ENCODE measurements at regions not wholly inside any gene's neighbourhood (a gene's known extent, or its start where the extent isn't known, plus 50 kb on each side); places are given as distances from the start of the nearest gene placed in this dataset.

GRCh38 chr4:17251101-17251500, 260.8 kb downstream of the QDPR start:
- no peak for DNase-seq
- intact Hi-C loops (cut with DNase I; ENCODE audit: low total_unique reads): no loop called here
- Histone ChIP-seq H3K4me1 (no peaks in the 10 kb centered on the region), H3K9me3 (no peaks in the 10 kb centered on the region), H3K27me3 (no peaks in the 10 kb centered on the region), H3K27ac (no peak overlapping the region), H3K36me3 (no peaks in the 10 kb centered on the region), H3K4me3 (no peak overlapping the region)
- no peak for TF ChIP-seq CTCF (IDR thresholded peaks at IDR 0.05)

- no peak for TF ChIP-seq CTCF (IDR thresholded peaks at IDR 0.05)
- no peak overlapping the region for H3K27ac ChIP-seq
- H3K27me3 ChIP-seq: no peaks in the 10 kb centered on the region
- intact Hi-C loops (cut with DNase I; ENCODE audit: low total_unique reads): no loop called here
- no peaks in the 10 kb centered on the region for H3K4me1 ChIP-seq
- H3K9me3 ChIP-seq: no peaks in the 10 kb centered on the region
- no peaks in the 10 kb centered on the region for H3K36me3 ChIP-seq
- no peak overlapping the region for H3K4me3 ChIP-seq
- DNase-seq: no peak
These were observed 261.3 kb downstream of the QDPR start for GRCh38 chr4:17250591-17250990.

GRCh38 chr4:17246656-17247055, 265.2 kb downstream of the QDPR start:
- H3K4me3 ChIP-seq: no peak overlapping the region
- intact Hi-C loops (cut with DNase I; ENCODE audit: low total_unique reads): no loop called here
- H3K4me1 ChIP-seq: no peaks in the 10 kb centered on the region
- H3K27me3 ChIP-seq: no peaks in the 10 kb centered on the region
- no peaks in the 10 kb centered on the region for H3K9me3 ChIP-seq
- no peak for TF ChIP-seq CTCF (IDR thresholded peaks at IDR 0.05)
- H3K36me3 ChIP-seq: no peaks in the 10 kb centered on the region
- H3K27ac ChIP-seq: no peak overlapping the region
- DNase-seq: no peak

GRCh38 chr4:17241835-17242234, 270.1 kb downstream of the QDPR start:
- no peak for DNase-seq
- TF ChIP-seq CTCF (IDR thresholded peaks at IDR 0.05): no peak
- H3K4me1 ChIP-seq: no peaks in the 10 kb centered on the region
- intact Hi-C loops (cut with DNase I; ENCODE audit: low total_unique reads): no loop called here
- no peaks in the 10 kb centered on the region for H3K27me3 ChIP-seq
- H3K4me3 ChIP-seq: no peak overlapping the region
- no peak overlapping the region for H3K27ac ChIP-seq
- no peaks in the 10 kb centered on the region for H3K36me3 ChIP-seq
- H3K9me3 ChIP-seq: no peaks in the 10 kb centered on the region

GRCh38 chr4:17238633-17239032, 273.3 kb downstream of the QDPR start:
- TF ChIP-seq CTCF (IDR thresholded peaks at IDR 0.05): no peak
- DNase-seq: no peak
- H3K4me1 ChIP-seq: no peaks in the 10 kb centered on the region
- H3K27me3 ChIP-seq: no peaks in the 10 kb centered on the region
- no peak overlapping the region for H3K4me3 ChIP-seq
- no peaks in the 10 kb centered on the region for H3K36me3 ChIP-seq
- H3K9me3 ChIP-seq: no peaks in the 10 kb centered on the region
- no peak overlapping the region for H3K27ac ChIP-seq
- intact Hi-C loops (cut with DNase I; ENCODE audit: low total_unique reads): no loop called here

- Histone ChIP-seq H3K9me3 (no peaks in the 10 kb centered on the region), H3K4me1 (peaks cover 0 to 11% (median 9%) of the 10 kb centered on the region in 4 donors), H3K27ac (no peak overlapping the region), H3K27me3 (no peaks in the 10 kb centered on the region), H3K36me3 (no peaks in the 10 kb centered on the region), H3K4me3 (no peak overlapping the region)
- DNase-seq: no peak
- intact Hi-C loops (cut with DNase I; ENCODE audit: low total_unique reads): no loop called here
- no peak for TF ChIP-seq CTCF (IDR thresholded peaks at IDR 0.05)
These were observed 275.2 kb downstream of the QDPR start for GRCh38 chr4:17236686-17237085.

Data from tibial artery (tissue), 4 donors.